B cell (primary cell): ENCODE measurements at regions not wholly inside any gene's neighbourhood (a gene's known extent, or its start where the extent isn't known, plus 50 kb on each side); places are given as distances from the start of the nearest gene placed in this dataset.

ENCODE experiments used
- ATAC-seq: fragments of 200-7000 bp; cut with Tn5 transposase; one replicate; pipeline ENCODE4 v1.10.0; 2021; ENCODE audit warnings: low read depth, mild to moderate bottlenecking, moderate number of reproducible peaks, moderate library complexity
- CTCF ChIA-PET: fragments of 350-600 bp; sonication (Branson Sonifier 250); formaldehyde crosslinking; loops from one replicate; lab custom pipeline; 2021; ENCODE audit warnings: antibody characterized with exemption, inconsistent platforms; lab: Charles Lee
- POLR2A ChIA-PET: fragments of 350-600 bp; sonication (Branson Sonifier 250); formaldehyde crosslinking; loops from one replicate; lab custom pipeline; 2021; ENCODE audit warnings: antibody characterized with exemption; lab: Charles Lee
- DNase-seq: peaks from one replicate; pipeline ENCODE4 v3.0.0; 2013
- H2AFZ ChIP-seq: 2 replicates; pipeline ENCODE4 v1.6.1; 2012; ENCODE audit warnings: mild to moderate bottlenecking, low read depth, low read length; ENCODE audit not compliant: insufficient read depth, poor library complexity, severe bottlenecking
- H3K27ac ChIP-seq, 2 donors: 1 replicate in 1 of 2; 2 replicates in 1 of 2; pipeline ENCODE4 v1.5.1; 2012 to 2013; ENCODE audit warnings: low read length in 2 of 2, mild to moderate bottlenecking in 2 of 2, moderate library complexity in 1 of 2
- H3K27me3 ChIP-seq, 4 experiments: fragments of 200-600 bp in 1 of 4; sonication (generic) in 1 of 4; replicated peaks in 1 of 4; 1 replicate in 2 of 4; 2 replicates in 2 of 4; pipeline versions ENCODE4 v1.6.1 to v1.7.0; 2013 to 2016; ENCODE audit warnings: low read length in 3 of 4, mild to moderate bottlenecking in 2 of 4, mixed read lengths in 1 of 4, moderate library complexity in 1 of 4; ENCODE audit not compliant: insufficient read depth in 4 of 4, control insufficient read depth in 3 of 4; ENCODE audit errors: control extremely low read depth in 1 of 4
- H3K36me3 ChIP-seq, 2 experiments: replicated peaks in 1 of 2; 1 replicate in 1 of 2; 2 replicates in 1 of 2; pipeline versions ENCODE4 v1.6.1 to v1.7.1; 2013; ENCODE audit warnings: low read length in 1 of 2; ENCODE audit not compliant: insufficient read depth in 2 of 2, control insufficient read depth in 1 of 2; ENCODE audit errors: control extremely low read depth in 1 of 2, extremely low read depth in 1 of 2
- H3K4me1 ChIP-seq, 2 donors: fragments of 200-600 bp in 1 of 2; sonication (generic) in 1 of 2; 1 replicate in 1 of 2; 2 replicates in 1 of 2; pipeline versions ENCODE4 v1.5.1 to v1.6.1; 2013 to 2017; ENCODE audit warnings: low read length in 2 of 2; ENCODE audit not compliant: control insufficient read depth in 2 of 2, insufficient read depth in 2 of 2
- H3K4me2 ChIP-seq: replicated peaks from 2 replicates; pipeline ENCODE3; 2012; ENCODE audit warnings: mild to moderate bottlenecking, low read depth, low read length; ENCODE audit not compliant: poor library complexity, severe bottlenecking
- H3K4me3 ChIP-seq, 5 experiments: fragments of 200-600 bp in 1 of 5; sonication (generic) in 1 of 5; 1 replicate in 3 of 5; 2 replicates in 2 of 5; pipeline versions ENCODE4 v1.5.1 to v1.7.0; 2011 to 2016; ENCODE audit warnings: low read length in 4 of 5, mild to moderate bottlenecking in 4 of 5, low read depth in 2 of 5, control low read depth in 1 of 5, moderate library complexity in 1 of 5; ENCODE audit not compliant: insufficient read depth in 1 of 5; ENCODE audit errors: control extremely low read depth in 1 of 5, extremely low read depth in 1 of 5
- H3K79me2 ChIP-seq: fragments of 200-600 bp; sonication (generic); one replicate; pipeline ENCODE4 v1.6.0; 2016; ENCODE audit warnings: low read length; ENCODE audit not compliant: control insufficient read depth, insufficient read depth
- H3K9ac ChIP-seq: fragments of 200-600 bp; sonication (generic); 2 replicates; pipeline ENCODE4 v1.6.1; 2017; ENCODE audit warnings: mild to moderate bottlenecking, low read length, moderate library complexity
- H3K9me3 ChIP-seq, 3 donors: one replicate each; pipeline versions ENCODE4 v1.6.1 to v1.7.1; 2013; ENCODE audit warnings: low read length in 2 of 3; ENCODE audit not compliant: control insufficient read depth in 2 of 3, insufficient read depth in 1 of 3; ENCODE audit errors: control extremely low read depth in 1 of 3
- H4K20me1 ChIP-seq: 2 replicates; pipeline ENCODE4 v1.6.0; 2012; ENCODE audit warnings: mild to moderate bottlenecking, low read length; ENCODE audit not compliant: insufficient read depth, control insufficient read depth, poor library complexity, severe bottlenecking
- H3K27ac Mint-ChIP-seq: one replicate; pipeline ENCODE4 v1.8.0; 2021; ENCODE audit warnings: mixed read lengths
- H3K27me3 Mint-ChIP-seq: one replicate; pipeline ENCODE4 v1.8.0; 2021; ENCODE audit warnings: mixed read lengths
- H3K4me1 Mint-ChIP-seq: one replicate; pipeline ENCODE4 v1.8.0; 2021; ENCODE audit warnings: mixed read lengths
- H3K4me3 Mint-ChIP-seq: one replicate; pipeline ENCODE4 v1.8.0; 2021; ENCODE audit warnings: mixed read lengths
- H3K9me3 Mint-ChIP-seq: one replicate; pipeline ENCODE4 v1.8.0; 2022; ENCODE audit warnings: mixed read lengths; ENCODE audit not compliant: insufficient read depth
- EZH2 ChIP-seq: IDR thresholded peaks from 2 replicates; pipeline ENCODE4 v1.6.1; 2012; ENCODE audit warnings: borderline replicate concordance, low read depth, mild to moderate bottlenecking, moderate library complexity, low read length; ENCODE audit not compliant: insufficient read depth, poor library complexity, severe bottlenecking
- WGBS: methylation state at CpG from one replicate; pipeline ENCODE4 v1.1.5; 2013; ENCODE audit warnings: missing lambda C conversion rate; ENCODE audit not compliant: insufficient coverage; 5-methylcytosine and 5-hydroxymethylcytosine counted together
- intact Hi-C: fragments of 100-400 bp; cut with micrococcal nuclease; formaldehyde crosslinking; loops from one replicate; pipeline ENCODE4 v1.10.0; 2022
- TF ChIP-seq, protein P1 (sequence below): fragments of 200-600 bp; IDR thresholded peaks from one replicate; pipeline ENCODE4 v1.8.0; 2022; ENCODE audit warnings: antibody characterized with exemption, mild to moderate bottlenecking

DNA sequence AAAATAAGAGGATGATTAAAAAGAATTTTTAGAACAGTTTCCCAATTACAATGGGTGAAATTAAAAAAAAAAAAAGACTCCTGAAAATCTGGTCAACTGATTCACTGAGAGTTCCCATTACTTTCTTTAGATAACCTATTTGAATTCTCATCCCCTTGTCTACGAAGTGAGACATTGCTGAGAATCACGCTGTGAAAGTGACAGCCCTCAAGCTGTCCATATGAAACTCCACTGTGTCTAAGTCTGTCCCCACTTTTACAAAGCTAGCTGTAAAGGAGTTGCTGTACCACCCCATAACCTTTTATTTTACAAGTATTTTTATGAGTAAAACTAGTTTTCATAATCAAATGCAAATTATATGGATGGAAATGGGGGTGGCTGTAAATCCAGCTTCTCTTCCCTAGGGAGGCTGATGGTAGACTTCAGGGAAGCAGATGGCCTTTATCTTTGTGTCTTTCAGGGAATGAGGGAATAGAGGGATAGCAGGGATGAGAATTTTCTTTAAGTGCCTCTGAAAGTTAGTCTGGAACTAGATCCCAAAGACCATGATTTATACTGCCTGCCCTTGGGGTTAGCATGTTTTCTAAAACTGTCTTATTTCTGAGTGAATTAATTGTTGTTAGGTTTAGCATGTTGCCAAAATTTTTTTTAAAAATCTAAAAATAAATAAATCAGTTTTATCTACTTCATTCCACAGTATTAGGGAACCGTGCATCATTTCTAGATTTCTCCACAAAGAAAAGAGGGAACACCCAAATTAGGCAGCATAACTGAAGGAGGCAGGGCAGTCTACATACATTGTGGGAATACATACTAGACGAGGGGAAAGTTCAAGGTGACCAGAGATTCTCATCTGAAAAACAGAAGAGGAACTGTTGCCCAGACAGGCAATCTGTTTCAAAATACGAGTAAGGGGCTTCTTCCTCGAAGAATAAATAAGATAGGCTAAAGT is 1219.1 kb downstream of the UQCRFS1 start:
- H3K27ac Mint-ChIP-seq: no peak overlapping the region
- no peak overlapping the region for H3K4me3 Mint-ChIP-seq
- intact Hi-C loops: no loop called here
- no peaks in the 10 kb centered on the region for H3K27me3 Mint-ChIP-seq
- no peaks in the 10 kb centered on the region for H4K20me1 ChIP-seq
- H3K27ac ChIP-seq: no peak overlapping the region
- H3K4me1 ChIP-seq: no peaks in the 10 kb centered on the region
- TF ChIP-seq, protein P1, sequence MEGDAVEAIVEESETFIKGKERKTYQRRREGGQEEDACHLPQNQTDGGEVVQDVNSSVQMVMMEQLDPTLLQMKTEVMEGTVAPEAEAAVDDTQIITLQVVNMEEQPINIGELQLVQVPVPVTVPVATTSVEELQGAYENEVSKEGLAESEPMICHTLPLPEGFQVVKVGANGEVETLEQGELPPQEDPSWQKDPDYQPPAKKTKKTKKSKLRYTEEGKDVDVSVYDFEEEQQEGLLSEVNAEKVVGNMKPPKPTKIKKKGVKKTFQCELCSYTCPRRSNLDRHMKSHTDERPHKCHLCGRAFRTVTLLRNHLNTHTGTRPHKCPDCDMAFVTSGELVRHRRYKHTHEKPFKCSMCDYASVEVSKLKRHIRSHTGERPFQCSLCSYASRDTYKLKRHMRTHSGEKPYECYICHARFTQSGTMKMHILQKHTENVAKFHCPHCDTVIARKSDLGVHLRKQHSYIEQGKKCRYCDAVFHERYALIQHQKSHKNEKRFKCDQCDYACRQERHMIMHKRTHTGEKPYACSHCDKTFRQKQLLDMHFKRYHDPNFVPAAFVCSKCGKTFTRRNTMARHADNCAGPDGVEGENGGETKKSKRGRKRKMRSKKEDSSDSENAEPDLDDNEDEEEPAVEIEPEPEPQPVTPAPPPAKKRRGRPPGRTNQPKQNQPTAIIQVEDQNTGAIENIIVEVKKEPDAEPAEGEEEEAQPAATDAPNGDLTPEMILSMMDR: no peak
- TF ChIP-seq EZH2: no peak
- ATAC-seq (no peak), DNase-seq (no peak)
- no peaks in the 10 kb centered on the region for H3K79me2 ChIP-seq
- ChIA-PET POLR2A (no interaction called here), CTCF (no interaction called here)
- 77% methylated on average over 4 of the region's 6 CpGs for WGBS
- H3K4me3 ChIP-seq: no peak overlapping the region
- peaks cover 0 to 7% (median 0%) of the 10 kb centered on the region in 3 donors for H3K9me3 ChIP-seq
- H3K9me3 Mint-ChIP-seq: peaks cover 4% of the 10 kb centered on the region
- H3K4me1 Mint-ChIP-seq: no peaks in the 10 kb centered on the region
- no peaks in the 10 kb centered on the region for H3K27me3 ChIP-seq
- H2AFZ ChIP-seq: no peak overlapping the region
- no peak overlapping the region for H3K9ac ChIP-seq
- no peaks in the 10 kb centered on the region for H3K36me3 ChIP-seq
- H3K4me2 ChIP-seq: no peak overlapping the region

DNA sequence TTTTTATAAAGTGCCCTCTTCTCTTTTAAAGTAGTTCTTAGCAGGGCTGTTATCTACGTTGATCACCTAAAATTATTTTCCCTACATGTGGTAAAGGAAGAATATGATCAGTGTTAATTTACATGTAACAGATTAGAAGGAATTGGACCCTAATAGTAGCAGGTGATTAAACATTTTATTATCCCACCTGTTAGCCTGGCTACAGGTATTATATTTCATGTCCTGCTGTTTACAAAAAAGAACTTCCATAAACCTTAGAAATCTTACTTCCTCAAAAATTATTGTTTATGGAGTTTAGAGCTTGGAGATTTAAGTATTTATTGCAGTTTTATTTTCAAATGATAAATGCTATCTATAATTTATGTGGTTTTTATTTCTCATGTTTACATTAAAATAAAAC is 1226.7 kb downstream of the UQCRFS1 start:
- Histone ChIP-seq H3K9me3 (no peaks in the 10 kb centered on the region), H3K9ac (no peak overlapping the region), H3K4me3 (no peak overlapping the region), H3K4me1 (no peaks in the 10 kb centered on the region), H3K79me2 (no peaks in the 10 kb centered on the region), H2AFZ (no peak overlapping the region), H3K4me2 (no peak overlapping the region), H3K27me3 (no peaks in the 10 kb centered on the region), H4K20me1 (no peaks in the 10 kb centered on the region), H3K36me3 (no peaks in the 10 kb centered on the region), H3K27ac (no peak overlapping the region)
- no peak for TF ChIP-seq EZH2
- TF ChIP-seq, protein P1: no peak
- WGBS: no CpG with 5 or more reads among the region's 1 CpG
- ChIA-PET CTCF (no interaction called here), POLR2A (no interaction called here)
- H3K27ac Mint-ChIP-seq: no peak overlapping the region
- ATAC-seq (no peak), DNase-seq (no peak)
- no peak overlapping the region for H3K4me3 Mint-ChIP-seq
- no peaks in the 10 kb centered on the region for H3K27me3 Mint-ChIP-seq
- no peaks in the 10 kb centered on the region for H3K4me1 Mint-ChIP-seq
- intact Hi-C loops: no loop called here
- H3K9me3 Mint-ChIP-seq: no peaks in the 10 kb centered on the region
